Left lobe of liver (tissue), 2 donors: ENCODE measurements at regions not wholly inside any gene's neighbourhood (a gene's known extent, or its start where the extent isn't known, plus 50 kb on each side); places are given as distances from the start of the nearest gene placed in this dataset.
"Not testable (repeated sequence)": the region's sequence is repeated elsewhere in the genome, so short reads cannot be mapped to it uniquely, and the experiment has no call there.

Experiments
- ATAC-seq: fragments of 200-7000 bp; cut with Tn5 transposase; one replicate; pipeline ENCODE4 v1.9.1; 2020; ENCODE audit warnings: mild to moderate bottlenecking, moderate library complexity
- DNase-seq: peaks from one replicate; pipeline ENCODE4 v3.0.0-alpha.2; 2020; ENCODE audit warnings: low spot score
- donor health status: DM: no; HTN: no; CAD: no; lungs with moderate emphysema.
- donor health status: DM: no; HTN: yes; CAD: no.

DNA sequence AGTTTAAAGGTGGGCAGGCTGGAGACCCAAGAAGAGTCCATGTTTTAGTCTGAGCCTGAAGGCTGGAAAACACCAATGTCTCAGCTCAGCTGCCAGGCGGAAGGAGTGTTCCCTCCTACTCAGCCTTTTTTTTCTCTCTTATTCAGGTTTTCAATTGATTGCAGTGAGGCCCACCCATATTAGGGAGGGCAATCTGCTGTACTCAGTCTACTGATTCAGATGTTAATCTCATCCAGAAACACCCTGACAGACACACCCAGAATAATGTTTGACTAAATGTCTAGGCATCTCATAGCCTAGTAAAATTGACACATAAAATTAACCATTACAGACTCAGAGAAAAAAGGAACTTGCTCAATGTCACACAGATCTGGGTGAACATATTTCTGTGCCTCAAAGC is 347.1 kb downstream of the GBA3 start:
- DNase-seq (no peak), ATAC-seq (no peak)

DNA sequence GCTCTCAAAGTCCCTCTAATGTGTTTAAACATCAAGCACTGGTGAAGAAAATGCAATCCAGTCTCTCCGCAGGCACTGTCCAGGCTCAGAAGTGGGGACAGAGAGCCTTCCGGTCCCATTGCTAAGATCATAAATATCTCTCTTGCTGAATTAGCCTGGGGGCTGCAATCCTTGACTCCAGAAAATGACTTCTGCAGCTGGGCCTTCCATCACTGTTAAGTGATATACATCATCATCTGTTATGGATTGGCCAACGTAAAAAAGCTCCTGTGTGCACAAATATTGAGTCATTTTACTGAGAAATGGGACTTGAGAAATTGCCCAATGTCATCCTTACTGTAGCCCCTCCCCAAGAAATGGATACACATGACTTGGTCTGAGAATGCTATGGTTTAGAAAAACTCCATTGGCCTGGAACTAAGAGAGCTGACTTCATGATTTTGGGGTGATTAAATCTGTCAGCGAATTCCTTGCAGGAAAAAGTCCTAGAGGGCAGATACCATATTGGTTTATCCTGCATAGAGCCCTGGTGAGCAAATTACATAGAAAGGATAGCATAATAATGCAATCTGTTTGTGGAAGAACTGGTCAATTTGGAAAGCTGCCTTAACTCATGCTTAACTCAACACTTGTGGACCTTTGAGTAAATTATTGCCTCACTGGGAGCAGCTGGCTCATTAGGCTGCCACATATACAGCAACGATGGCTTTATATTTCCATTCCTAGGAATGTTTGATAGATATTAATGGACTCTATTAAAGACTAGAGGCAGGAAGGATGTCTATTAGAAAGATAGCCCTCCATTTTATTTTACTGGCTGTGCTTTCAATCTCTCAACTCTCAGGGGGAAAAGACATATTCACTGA is 346.1 kb downstream of the GBA3 start:
- ATAC-seq = no peak
- DNase-seq = no peak

DNA sequence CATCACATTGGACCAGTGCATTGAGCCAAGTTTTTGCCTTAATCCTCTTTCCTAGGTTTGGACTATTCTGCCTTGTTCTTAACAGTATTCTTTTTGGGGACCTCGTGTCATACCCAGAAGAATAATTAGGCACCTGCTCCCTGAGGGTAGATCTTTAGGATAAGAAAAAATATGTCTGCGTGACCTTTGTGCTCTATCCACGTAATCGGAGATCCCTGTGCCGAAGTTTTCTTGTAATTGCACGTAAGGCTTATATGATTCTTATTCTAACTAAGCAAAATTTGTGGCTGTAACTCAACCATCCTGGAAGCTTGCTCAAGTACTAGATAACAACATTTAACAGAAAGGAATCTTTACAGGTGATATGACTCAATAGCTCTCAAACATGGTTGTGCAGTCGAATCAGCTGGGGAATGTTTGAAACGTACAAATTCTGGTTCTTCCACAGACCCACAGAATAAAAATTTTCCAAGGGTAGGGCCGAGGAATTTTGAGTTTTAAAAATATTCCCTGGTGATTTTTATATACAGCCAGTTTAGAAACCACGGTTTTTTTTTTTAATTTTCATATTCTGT is 344.3 kb downstream of the GBA3 start:
- ATAC-seq (no peak), DNase-seq (no peak)

GRCh38 chr4:23036503-23036902 is 343.8 kb downstream of the GBA3 start:
- no peak for DNase-seq
- no peak for ATAC-seq

DNA sequence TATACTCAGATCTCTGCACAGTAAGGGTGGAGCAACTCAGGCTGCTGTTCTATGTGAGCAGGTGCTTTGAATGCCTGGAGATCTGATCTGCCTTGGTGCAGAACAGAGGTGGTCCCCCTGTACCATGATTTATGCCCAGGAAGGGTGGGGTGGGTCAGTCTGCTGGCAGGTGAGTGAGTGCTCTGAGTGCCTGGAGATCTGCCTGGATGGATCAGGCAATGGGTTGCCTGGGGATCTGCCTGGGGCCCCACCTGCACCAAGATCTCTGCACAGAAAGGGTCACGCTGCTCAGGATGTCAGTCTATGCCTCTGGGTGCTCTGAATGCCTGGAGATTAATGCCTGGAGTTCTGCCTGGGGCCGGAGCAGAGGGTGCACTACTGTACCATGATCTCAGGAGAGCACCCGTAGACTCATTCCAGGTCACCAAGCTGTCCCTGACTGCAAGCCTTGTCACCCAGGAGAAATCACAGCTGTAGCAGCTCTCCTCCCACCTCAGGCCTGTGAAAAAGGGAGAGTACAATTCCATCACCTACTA is 342.9 kb downstream of the GBA3 start:
- ATAC-seq (no peak), DNase-seq (no peak)

GRCh38 chr4:23034731-23035130 is 342.0 kb downstream of the GBA3 start:
- ATAC-seq = no peak
- DNase-seq = no peak

DNA sequence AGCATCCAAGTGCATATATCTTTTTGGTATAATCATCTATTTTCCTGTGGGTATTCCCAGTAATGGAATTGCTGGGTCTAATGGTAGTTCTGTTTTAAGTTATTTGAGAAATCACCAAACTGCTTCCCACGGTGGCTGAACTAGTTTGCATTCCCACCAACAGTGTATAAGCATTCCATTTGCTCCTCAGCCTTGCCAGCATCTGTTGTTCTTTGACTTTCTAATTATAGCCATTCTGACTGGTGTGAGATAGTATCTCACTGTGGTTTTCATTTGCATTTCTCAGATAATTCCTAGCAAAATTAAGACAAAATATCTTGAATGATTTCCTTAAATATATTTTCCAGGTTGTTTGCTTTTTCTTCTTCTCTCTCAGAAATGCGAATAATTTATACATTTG is 341.1 kb downstream of the GBA3 start:
- DNase-seq (no peak), ATAC-seq (no peak)

DNA sequence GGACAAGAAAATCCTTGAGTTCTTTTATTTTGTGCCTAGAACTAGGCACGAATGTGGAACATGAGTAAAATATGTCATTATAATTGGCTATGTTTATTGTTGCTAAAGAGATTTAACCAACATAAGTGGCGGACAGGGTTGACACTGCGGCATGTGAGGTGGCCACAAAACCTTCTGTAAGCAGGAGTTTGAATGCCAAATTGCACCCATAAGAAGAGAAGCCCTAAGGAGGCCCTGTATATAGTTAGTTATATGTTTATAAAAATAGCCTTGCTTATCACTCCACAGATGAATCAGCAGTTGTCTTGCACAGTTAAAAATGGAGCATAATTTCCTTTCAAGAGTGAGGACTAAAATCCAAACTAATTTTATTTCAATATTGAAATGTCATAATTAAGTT is 336.1 kb downstream of the GBA3 start:
- no peak for DNase-seq
- ATAC-seq = no peak

- DNase-seq (no peak), ATAC-seq (no peak)
Observed at GRCh38 chr4:23023666-23024065, 330.9 kb downstream of the GBA3 start.

DNA sequence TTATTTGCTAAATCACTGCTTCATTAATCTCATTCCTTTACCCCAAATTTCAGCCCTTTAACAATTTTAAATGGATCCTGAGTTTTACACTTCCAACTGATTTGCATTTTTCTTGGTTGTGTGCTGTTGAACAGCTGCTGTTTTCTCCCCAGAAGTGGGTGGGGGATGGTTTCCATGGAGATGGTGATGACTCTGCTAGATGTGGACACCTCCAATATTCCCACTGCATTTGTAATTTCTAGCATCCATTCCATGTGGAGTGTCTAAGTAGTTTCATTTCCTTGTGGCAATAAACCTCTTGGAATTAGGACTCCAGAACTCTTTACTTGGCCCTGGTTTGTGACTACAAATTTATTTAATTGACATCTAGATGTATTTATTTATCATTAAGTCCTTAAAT is 330.4 kb downstream of the GBA3 start:
- no peak for ATAC-seq
- DNase-seq = no peak

- no peak for ATAC-seq
- DNase-seq = no peak
Observed at GRCh38 chr4:23022032-23022431, 329.3 kb downstream of the GBA3 start.

DNA sequence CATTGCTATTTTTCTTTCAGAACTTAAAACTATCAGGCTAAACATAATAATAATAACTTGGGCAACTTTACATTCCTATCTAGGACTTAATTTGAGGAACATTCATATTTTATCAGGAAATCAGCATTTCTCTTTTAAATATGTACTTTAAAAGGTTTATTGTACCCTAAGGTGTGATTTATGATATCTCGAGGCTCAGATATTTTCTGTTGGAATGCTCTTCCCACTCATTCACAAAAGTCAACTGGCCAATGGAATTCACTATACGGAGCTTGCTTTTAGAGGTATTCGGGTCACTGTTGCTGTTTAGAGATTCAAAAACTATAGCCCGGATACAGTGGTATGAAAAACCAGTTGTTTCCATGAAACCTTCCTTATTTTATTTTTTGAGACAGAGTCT is 328.3 kb downstream of the GBA3 start:
- ATAC-seq (no peak), DNase-seq (no peak)

DNA sequence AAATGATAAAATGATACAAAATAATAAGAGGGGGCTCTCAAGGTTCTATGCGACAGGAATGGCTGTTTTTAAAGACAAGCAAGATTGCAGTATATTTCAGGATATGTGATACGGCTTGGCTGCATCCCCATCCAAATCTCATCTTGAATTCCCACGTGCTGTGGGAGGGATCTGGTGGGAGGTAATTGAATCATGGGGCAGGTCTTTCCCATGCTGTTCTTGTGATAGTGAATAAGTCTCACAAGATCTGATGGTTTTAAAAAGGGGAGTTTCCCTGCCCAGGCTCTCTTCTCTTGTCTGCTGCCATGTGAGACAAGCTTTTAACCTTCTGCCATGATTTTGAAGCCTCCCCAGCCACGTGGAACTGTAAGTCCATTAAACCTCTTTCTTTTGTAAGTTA is 327.7 kb downstream of the GBA3 start:
- not testable (repeated sequence) for DNase-seq, ATAC-seq

DNA sequence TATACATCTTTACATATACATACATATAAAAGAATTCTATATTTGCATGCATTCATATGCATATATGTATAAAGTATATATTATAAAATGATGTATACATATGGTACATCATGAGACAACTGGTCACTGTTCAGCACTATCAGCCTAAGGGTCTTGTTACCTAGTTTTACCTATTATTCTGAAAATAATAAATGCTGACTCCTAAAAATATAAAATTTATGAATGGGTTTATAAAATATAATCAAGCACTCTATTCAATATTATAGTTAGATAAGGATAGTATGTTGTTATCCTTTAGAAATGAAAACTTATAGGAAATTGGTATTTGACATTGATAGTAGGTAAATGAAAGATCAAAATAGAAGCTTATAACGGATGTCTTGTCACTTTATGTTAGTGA is 324.2 kb downstream of the GBA3 start:
- ATAC-seq = no peak
- no peak for DNase-seq

DNA sequence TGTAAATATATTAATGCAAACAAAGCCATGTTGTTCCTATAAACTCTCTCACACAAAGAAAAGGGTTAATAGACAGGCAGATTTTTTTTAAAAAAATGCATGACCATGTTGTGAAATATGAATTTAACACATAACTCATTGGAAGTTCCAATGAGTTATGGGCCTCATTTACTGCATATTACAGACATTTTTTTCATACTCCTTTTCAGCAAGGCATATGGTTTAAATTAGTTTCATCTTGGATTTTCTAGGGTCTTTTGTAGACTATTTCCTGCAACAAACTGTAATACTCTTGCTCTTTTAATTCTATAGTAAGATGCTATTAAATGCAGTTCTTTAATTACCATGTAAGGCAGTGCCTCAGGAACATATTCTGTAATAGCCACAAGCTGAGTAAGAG is 323.1 kb downstream of the GBA3 start:
- ATAC-seq (no peak), DNase-seq (no peak)

GRCh38 chr4:23009093-23009492 is 316.4 kb downstream of the GBA3 start:
- DNase-seq (no peak), ATAC-seq (no peak)

- DNase-seq (no peak), ATAC-seq (no peak)
Observed at GRCh38 chr4:23006756-23007155, 314.0 kb downstream of the GBA3 start.

DNA sequence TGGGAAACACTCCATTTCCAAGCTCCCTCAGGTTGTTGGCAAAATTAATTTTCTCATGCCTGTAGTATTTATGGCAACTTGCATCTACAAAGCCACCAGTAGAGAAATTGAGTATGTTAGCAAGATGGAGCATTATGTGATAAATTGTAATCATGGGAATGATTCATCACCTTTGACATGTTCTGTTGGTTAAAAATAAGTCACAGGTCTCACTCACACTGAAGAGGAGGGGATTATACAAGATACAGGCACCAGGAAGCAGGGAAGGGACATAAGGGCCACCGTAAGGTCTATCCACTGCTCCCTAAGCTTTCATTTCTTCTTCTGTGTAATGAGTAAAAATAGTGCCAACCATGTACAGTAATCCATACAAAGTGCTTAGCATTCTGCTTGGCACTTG is 313.0 kb downstream of the GBA3 start:
- DNase-seq (no peak), ATAC-seq (no peak)

DNA sequence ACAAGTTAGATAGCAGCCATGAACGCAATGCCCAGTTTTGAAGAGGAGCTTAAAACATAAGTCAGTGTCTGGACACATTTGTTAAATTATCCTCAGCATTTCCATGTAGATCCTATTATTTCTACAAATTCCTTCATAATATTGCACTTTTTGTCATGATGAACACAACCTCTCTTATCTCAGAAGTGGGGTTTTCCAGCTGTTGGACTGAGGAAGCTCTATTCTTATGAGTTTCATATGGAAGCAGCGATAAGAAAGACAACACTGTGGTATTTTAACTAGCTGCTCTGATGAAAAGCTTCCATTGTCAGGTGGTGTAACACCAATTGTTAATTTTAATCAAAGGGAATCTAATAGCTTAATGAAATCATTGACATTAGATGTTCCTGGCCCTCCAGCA is 308.7 kb downstream of the GBA3 start:
- DNase-seq (no peak), ATAC-seq (no peak)

- DNase-seq (no peak), ATAC-seq (no peak)
Observed at GRCh38 chr4:22999419-22999818, 306.7 kb downstream of the GBA3 start.

DNA sequence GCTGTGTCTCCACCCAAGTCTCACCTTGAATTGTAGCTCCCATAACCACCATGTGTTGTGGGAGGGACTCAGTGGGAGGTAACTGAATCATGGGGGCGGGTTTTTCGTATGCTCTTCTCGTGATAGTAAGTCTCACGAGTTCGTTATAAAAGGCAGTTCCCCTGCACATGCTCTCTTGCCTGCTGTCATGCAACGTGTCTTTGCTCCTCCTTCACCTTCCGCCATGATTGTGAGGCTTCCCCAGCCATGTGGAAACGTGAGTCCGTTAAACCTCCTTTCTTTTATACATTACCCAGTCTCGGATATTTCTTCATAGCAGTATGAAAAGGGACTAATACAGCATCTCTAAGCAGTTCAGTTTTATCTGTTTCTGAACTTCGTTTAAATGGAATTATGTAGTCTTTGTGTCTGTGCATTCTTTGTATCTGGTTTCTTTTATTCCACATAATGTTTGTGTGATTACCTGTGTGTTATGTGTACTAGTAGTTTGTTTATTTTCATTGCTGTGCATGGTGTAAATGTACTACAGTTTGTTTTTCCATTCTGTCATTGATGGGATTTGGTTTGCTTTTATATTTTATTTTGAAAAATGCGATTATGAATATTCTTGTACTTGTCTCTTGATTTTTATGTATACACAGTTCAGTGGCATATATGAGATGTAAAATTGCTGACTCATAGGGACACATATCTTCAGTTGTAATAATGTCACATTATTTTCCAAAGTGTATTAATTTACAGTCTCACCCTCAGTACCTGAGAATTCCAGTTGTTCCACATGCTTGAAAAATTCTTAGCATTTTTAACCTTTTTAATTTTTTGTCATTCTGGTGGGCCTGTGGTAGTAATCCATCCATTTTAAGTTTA is 304.9 kb downstream of the GBA3 start:
- no peak for ATAC-seq
- DNase-seq = no peak

GRCh38 chr4:22991576-22991975 is 298.8 kb downstream of the GBA3 start:
- no peak for ATAC-seq
- no peak for DNase-seq
